Body of pancreas (tissue), 4 donors: ENCODE measurements at regions not wholly inside any gene's neighbourhood (a gene's known extent, or its start where the extent isn't known, plus 50 kb on each side); places are given as distances from the start of the nearest gene placed in this dataset.

ENCODE experiments used
- ATAC-seq: fragments of 150-250 bp; one replicate; pipeline ENCODE4 v1.9.1; 2016
- DNase-seq, 4 donors: peaks; one replicate each; pipeline ENCODE4 v3.0.0-alpha.2; 2019
- H3K27ac ChIP-seq, 4 donors: fragments of 200-600 bp; sonication (generic); 1 replicate in 3 of 4; 2 replicates in 1 of 4; pipeline versions ENCODE4 v1.5.1 to v1.6.1; 2016 to 2019; ENCODE audit warnings: mild to moderate bottlenecking in 1 of 4, mixed read lengths in 1 of 4, moderate library complexity in 1 of 4
- H3K27me3 ChIP-seq, 2 donors: fragments of 200-600 bp; sonication (generic); one replicate each; pipeline ENCODE4 v1.6.0; 2016; ENCODE audit warnings: mild to moderate bottlenecking in 1 of 2
- H3K36me3 ChIP-seq, 2 donors: fragments of 200-600 bp; sonication (generic); replicated peaks in 1 of 2; 2 replicates each; pipeline ENCODE4 v1.5.1; 2016; ENCODE audit warnings: low read depth in 2 of 2; ENCODE audit not compliant: insufficient read depth in 1 of 2
- H3K4me1 ChIP-seq: fragments of 200-600 bp; sonication (generic); one replicate; pipeline ENCODE4 v1.6.0; 2016
- H3K4me3 ChIP-seq, 2 donors: fragments of 200-600 bp; sonication (generic); 1 replicate in 1 of 2; 2 replicates in 1 of 2; pipeline ENCODE4 v1.5.1; 2016 to 2019
- H3K9me3 ChIP-seq, 3 donors: fragments of 200-600 bp; sonication (generic); 1 replicate in 2 of 3; 2 replicates in 1 of 3; pipeline ENCODE4 v1.5.1; 2016
- CTCF ChIP-seq, 7 experiments: fragments of 450-650 bp in 4 of 7; fragments of 200-600 bp in 3 of 7; sonication (generic) in 3 of 7; IDR thresholded peaks; one replicate each; pipeline ENCODE4 v1.5.1; 2016 to 2019; ENCODE audit warnings: antibody characterized with exemption in 7 of 7
- POLR2A ChIP-seq, 3 donors: fragments of 450-650 bp; IDR thresholded peaks; one replicate each; pipeline ENCODE4 v1.6.1; 2016; ENCODE audit warnings: antibody characterized with exemption in 3 of 3, mild to moderate bottlenecking in 2 of 3
- WGBS, 2 donors: methylation state at CpG; one replicate each; pipeline ENCODE4 v1.1.5; 2017; 5-methylcytosine and 5-hydroxymethylcytosine counted together
- intact Hi-C: fragments of 100-400 bp; cut with DNase I; formaldehyde crosslinking; loops from one replicate; pipeline ENCODE4 v1.15.1; 2023

DNA sequence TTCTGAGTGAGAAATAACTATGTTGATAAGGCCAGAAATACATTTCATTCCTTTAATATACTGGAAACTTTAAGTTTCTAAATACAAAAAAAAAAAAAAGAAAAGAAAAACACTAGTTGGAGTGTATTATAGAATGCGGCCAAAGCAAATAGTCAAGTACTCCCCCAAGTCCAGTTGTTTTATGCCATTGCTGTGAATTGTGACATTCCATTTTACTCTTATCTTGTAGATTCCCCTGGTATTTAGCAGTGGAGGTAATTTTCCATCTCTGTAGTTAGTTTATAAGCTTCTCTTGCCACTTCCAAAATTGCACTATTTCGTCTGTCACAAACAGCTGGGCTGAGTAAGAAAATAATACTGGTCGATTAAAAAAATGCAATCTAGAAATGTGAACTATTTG is 426.0 kb downstream of the PCDH18 start:
- intact Hi-C loops = no loop called here
- H3K27me3 ChIP-seq = no peaks in the 10 kb centered on the region
- TF ChIP-seq POLR2A (IDR thresholded peaks at IDR 0.05) (no peak), CTCF (IDR thresholded peaks at IDR 0.05) (no peak)
- no peak for DNase-seq
- no peaks in the 10 kb centered on the region for H3K36me3 ChIP-seq
- no peaks in the 10 kb centered on the region for H3K4me1 ChIP-seq
- no peak overlapping the region for H3K27ac ChIP-seq
- ATAC-seq = no peak
- WGBS, 2 donors = 54 to 58% methylated on average over 3 of the region's 3 CpGs
- H3K9me3 ChIP-seq = no peaks in the 10 kb centered on the region
- H3K4me3 ChIP-seq = no peak overlapping the region

GRCh38 chr4:137090951-137091350 is 441.3 kb downstream of the PCDH18 start:
- intact Hi-C loops = no loop called here
- Histone ChIP-seq H3K9me3 (no peaks in the 10 kb centered on the region), H3K36me3 (no peaks in the 10 kb centered on the region), H3K27me3 (no peaks in the 10 kb centered on the region), H3K4me3 (no peak overlapping the region), H3K27ac (no peak overlapping the region), H3K4me1 (no peaks in the 10 kb centered on the region)
- DNase-seq (no peak), ATAC-seq (no peak)
- 45 to 49% methylated on average over 3 of the region's 3 CpGs for WGBS, 2 donors
- TF ChIP-seq POLR2A (IDR thresholded peaks at IDR 0.05) (no peak), CTCF (IDR thresholded peaks at IDR 0.05) (no peak)

DNA sequence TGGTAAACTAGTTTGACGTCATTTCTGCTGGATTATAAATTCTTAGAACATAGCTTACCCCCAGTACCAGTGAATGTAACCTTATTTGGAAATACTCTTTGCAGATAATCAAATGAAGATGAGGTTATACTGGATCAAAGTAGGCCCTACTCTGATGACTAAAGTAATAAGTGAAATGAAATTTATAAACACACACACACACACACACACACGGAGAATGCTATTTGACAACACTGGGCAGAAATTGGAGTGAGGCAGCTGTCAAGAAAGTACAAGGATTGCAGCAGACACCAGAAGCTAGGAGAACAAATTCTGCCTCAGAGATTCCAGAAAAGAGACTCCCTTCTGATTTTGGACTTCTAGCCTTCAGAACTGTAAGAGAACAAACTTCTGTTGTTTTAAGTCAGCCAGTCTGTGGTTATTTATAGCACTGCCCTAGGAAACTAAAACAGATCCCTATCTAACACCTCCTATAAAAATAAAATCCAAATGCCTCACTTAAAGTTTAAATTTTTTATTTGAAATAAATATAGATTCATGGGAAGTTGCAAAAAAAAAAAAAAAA is 448.6 kb downstream of the PCDH18 start:
- Histone ChIP-seq H3K27me3 (no peaks in the 10 kb centered on the region), H3K36me3 (no peaks in the 10 kb centered on the region), H3K4me3 (no peak overlapping the region), H3K27ac (no peak overlapping the region), H3K4me1 (no peaks in the 10 kb centered on the region), H3K9me3 (no peaks in the 10 kb centered on the region)
- no peak for DNase-seq
- intact Hi-C loops = no loop called here
- ATAC-seq = no peak
- TF ChIP-seq POLR2A (IDR thresholded peaks at IDR 0.05) = no peak
- TF ChIP-seq CTCF (IDR thresholded peaks at IDR 0.05) = no peak
- WGBS, 2 donors = 43 to 46% methylated on average over 2 of the region's 2 CpGs

GRCh38 chr4:137082061-137082460 is 450.2 kb downstream of the PCDH18 start:
- H3K27ac ChIP-seq = no peak overlapping the region
- H3K4me3 ChIP-seq = no peak overlapping the region
- DNase-seq (no peak), ATAC-seq (no peak)
- intact Hi-C loops = no loop called here
- H3K9me3 ChIP-seq = no peaks in the 10 kb centered on the region
- WGBS, 2 donors = 47 to 67% methylated on average over 1 of the region's 1 CpG
- H3K36me3 ChIP-seq = no peaks in the 10 kb centered on the region
- H3K27me3 ChIP-seq = no peaks in the 10 kb centered on the region
- no peaks in the 10 kb centered on the region for H3K4me1 ChIP-seq
- no peak for TF ChIP-seq CTCF (IDR thresholded peaks at IDR 0.05)
- TF ChIP-seq POLR2A (IDR thresholded peaks at IDR 0.05) = no peak

DNA sequence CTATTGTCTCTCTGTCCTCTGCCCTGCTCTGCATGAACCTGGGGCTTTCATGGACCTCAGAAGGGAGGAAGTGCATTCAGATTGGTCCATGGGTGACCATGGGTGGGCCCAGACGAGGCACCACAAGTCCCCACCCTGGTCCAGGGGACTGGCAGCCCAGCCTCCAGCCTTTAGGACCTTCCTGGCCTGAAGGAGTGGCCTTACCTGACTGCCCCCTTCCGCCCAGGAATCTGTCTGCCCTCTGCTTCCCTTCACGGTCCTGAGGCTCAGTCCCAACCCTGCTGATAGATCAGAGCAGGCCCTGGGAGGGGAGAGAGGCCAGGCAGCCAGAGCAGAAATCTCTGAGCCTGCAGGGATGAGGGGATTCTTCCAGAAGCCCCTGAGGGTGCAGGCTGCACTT is 455.4 kb downstream of the PCDH18 start:
- Histone ChIP-seq H3K27ac (no peak overlapping the region), H3K4me1 (no peaks in the 10 kb centered on the region), H3K4me3 (no peak overlapping the region), H3K27me3 (no peaks in the 10 kb centered on the region), H3K9me3 (no peaks in the 10 kb centered on the region), H3K36me3 (no peaks in the 10 kb centered on the region)
- DNase-seq (no peak), ATAC-seq (no peak)
- 40 to 51% methylated on average over 1 to 3 of the region's 3 CpGs for WGBS, 2 donors
- intact Hi-C loops = no loop called here
- no peak for TF ChIP-seq CTCF (IDR thresholded peaks at IDR 0.05)
